Uterus (tissue), 3 donors: ENCODE measurements at regions not wholly inside any gene's neighbourhood (a gene's known extent, or its start where the extent isn't known, plus 50 kb on each side); places are given as distances from the start of the nearest gene placed in this dataset.

Source experiments
- DNase-seq, 2 donors: peaks; one replicate each; pipeline ENCODE4 v3.0.0-alpha.2; 2019 to 2020
- H3K27ac ChIP-seq, 2 donors: fragments of 200-600 bp; sonication (generic); 1 replicate in 1 of 2; 2 replicates in 1 of 2; pipeline ENCODE4 v1.5.1; 2016 to 2018
- H3K27me3 ChIP-seq, 2 donors: fragments of 200-600 bp; sonication (generic); one replicate each; pipeline ENCODE4 v1.5.1; 2018 to 2019; ENCODE audit warnings: control low read depth in 1 of 2
- H3K36me3 ChIP-seq, 2 donors: fragments of 200-600 bp; sonication (generic); one replicate each; pipeline ENCODE4 v1.5.1; 2019; ENCODE audit warnings: control low read depth in 1 of 2
- H3K4me1 ChIP-seq, 2 donors: fragments of 200-600 bp; sonication (generic); one replicate each; pipeline ENCODE4 v1.5.1; 2018 to 2019; ENCODE audit warnings: control low read depth in 1 of 2
- H3K4me3 ChIP-seq, 2 donors: fragments of 200-600 bp; sonication (generic); 1 replicate in 1 of 2; 2 replicates in 1 of 2; pipeline ENCODE4 v1.5.1; 2018 to 2019; ENCODE audit warnings: mild to moderate bottlenecking in 1 of 2
- H3K9me3 ChIP-seq, 2 donors: fragments of 200-600 bp; sonication (generic); one replicate each; pipeline ENCODE4 v1.5.1; 2019; ENCODE audit warnings: control low read depth in 1 of 2
- CTCF ChIP-seq, 4 experiments: fragments of 200-600 bp in 2 of 4; fragments of 450-650 bp in 2 of 4; sonication (generic) in 2 of 4; IDR thresholded peaks; one replicate each; pipeline ENCODE4 v1.5.1; 2016 to 2019; ENCODE audit warnings: antibody characterized with exemption in 4 of 4, mild to moderate bottlenecking in 2 of 4, moderate library complexity in 1 of 4
- POLR2A ChIP-seq, 2 donors: fragments of 450-650 bp; IDR thresholded peaks; one replicate each; pipeline ENCODE4 v1.6.1; 2016; ENCODE audit warnings: antibody characterized with exemption in 2 of 2, mild to moderate bottlenecking in 1 of 2, moderate library complexity in 1 of 2
- intact Hi-C: fragments of 100-400 bp; cut with DNase I; formaldehyde crosslinking; loops from one replicate; pipeline ENCODE4 v1.15.1; 2023; ENCODE audit warnings: low total_unique reads
- donor health status: DM: yes; HTN: yes; CAD: no.

GRCh38 chr12:90741611-90742010 lies 213.4 kb downstream of the CCER1 start:
- TF ChIP-seq POLR2A (IDR thresholded peaks at IDR 0.05) = no peak
- no peak for TF ChIP-seq CTCF (IDR thresholded peaks at IDR 0.05)
- H3K27me3 ChIP-seq = no peaks in the 10 kb centered on the region

GRCh38 chr12:90729736-90730135 lies 225.2 kb downstream of the CCER1 start:
- TF ChIP-seq CTCF (IDR thresholded peaks at IDR 0.05) (no peak), POLR2A (IDR thresholded peaks at IDR 0.05) (no peak)
- Histone ChIP-seq H3K27ac (no peak overlapping the region), H3K4me3 (no peak overlapping the region), H3K27me3 (no peaks in the 10 kb centered on the region), H3K4me1 (no peaks in the 10 kb centered on the region), H3K36me3 (no peaks in the 10 kb centered on the region), H3K9me3 (no peaks in the 10 kb centered on the region)
- intact Hi-C loops = no loop called here
- DNase-seq = no peak

More at GRCh38 chr12:90741611-90742010, 213.4 kb downstream of the CCER1 start:
- no peak overlapping the region for H3K4me3 ChIP-seq
- no peak overlapping the region for H3K27ac ChIP-seq
- H3K4me1 ChIP-seq = no peaks in the 10 kb centered on the region
- H3K9me3 ChIP-seq = no peaks in the 10 kb centered on the region
- intact Hi-C loops = no loop called here
- no peak for DNase-seq
- no peaks in the 10 kb centered on the region for H3K36me3 ChIP-seq

- DNase-seq = no peak
- Histone ChIP-seq H3K27me3 (no peaks in the 10 kb centered on the region), H3K27ac (no peak overlapping the region), H3K4me1 (no peaks in the 10 kb centered on the region), H3K36me3 (no peaks in the 10 kb centered on the region), H3K4me3 (no peak overlapping the region), H3K9me3 (no peaks in the 10 kb centered on the region)
- TF ChIP-seq CTCF (IDR thresholded peaks at IDR 0.05) (no peak), POLR2A (IDR thresholded peaks at IDR 0.05) (no peak)
- intact Hi-C loops = no loop called here
Measured at GRCh38 chr12:90712671-90713070, 242.3 kb downstream of the CCER1 start.

- H3K36me3 ChIP-seq = no peaks in the 10 kb centered on the region
- intact Hi-C loops = no loop called here
- no peaks in the 10 kb centered on the region for H3K27me3 ChIP-seq
- no peaks in the 10 kb centered on the region for H3K9me3 ChIP-seq
- H3K4me1 ChIP-seq = no peaks in the 10 kb centered on the region
- no peak overlapping the region for H3K4me3 ChIP-seq
- no peak for DNase-seq
- H3K27ac ChIP-seq = no peak overlapping the region
- TF ChIP-seq CTCF (IDR thresholded peaks at IDR 0.05) (no peak), POLR2A (IDR thresholded peaks at IDR 0.05) (no peak)
Measured at GRCh38 chr12:90710711-90711110, 244.3 kb downstream of the CCER1 start.

GRCh38 chr12:90706036-90706435 lies 248.9 kb downstream of the CCER1 start:
- no peak for DNase-seq
- Histone ChIP-seq H3K27me3 (no peaks in the 10 kb centered on the region), H3K4me1 (no peaks in the 10 kb centered on the region), H3K36me3 (no peaks in the 10 kb centered on the region), H3K9me3 (no peaks in the 10 kb centered on the region), H3K4me3 (no peak overlapping the region), H3K27ac (no peak overlapping the region)
- TF ChIP-seq CTCF (IDR thresholded peaks at IDR 0.05) (no peak), POLR2A (IDR thresholded peaks at IDR 0.05) (no peak)
- intact Hi-C loops = no loop called here
